ENCODE measurements at regions not wholly inside any gene's neighbourhood (a gene's known extent, or its start where the extent isn't known, plus 50 kb on each side); places are given as distances from the start of the nearest gene placed in this dataset.

- DNase-seq (ENCODE audit: low spot score): no peak
Measured at GRCh38 chr2:240323601-240324291, 111.7 kb upstream of the GPC1 start.

GRCh38 chr2:240324312-240325015 is 111.0 kb upstream of the GPC1 start:
- no peak for DNase-seq (ENCODE audit: low spot score)

- DNase-seq (ENCODE audit: low spot score): no peak
Measured at GRCh38 chr2:240325016-240326007, 110.2 kb upstream of the GPC1 start.

- DNase-seq (ENCODE audit: low spot score): no peak
Measured at GRCh38 chr2:240326246-240326645, 109.2 kb upstream of the GPC1 start.

- no peak for DNase-seq (ENCODE audit: low spot score)
Measured at GRCh38 chr2:240326886-240327285, 108.6 kb upstream of the GPC1 start.

GRCh38 chr2:240327566-240327965 is 107.9 kb upstream of the GPC1 start:
- no peak for DNase-seq (ENCODE audit: low spot score)

- DNase-seq (ENCODE audit: low spot score): no peak
Measured at GRCh38 chr2:240328526-240328925, 106.9 kb upstream of the GPC1 start.

- no peak for DNase-seq (ENCODE audit: low spot score)
Measured at GRCh38 chr2:240329116-240329665, 106.3 kb upstream of the GPC1 start.

- no peak for DNase-seq (ENCODE audit: low spot score)
Measured at GRCh38 chr2:240329778-240330177, 105.7 kb upstream of the GPC1 start.

GRCh38 chr2:240333985-240334384 is 101.5 kb upstream of the GPC1 start:
- no peak for DNase-seq (ENCODE audit: low spot score)

- DNase-seq (ENCODE audit: low spot score): no peak
Measured at GRCh38 chr2:240335061-240335460, 100.4 kb upstream of the GPC1 start.

GRCh38 chr2:240336820-240337427 is 98.5 kb upstream of the GPC1 start:
- no peak for DNase-seq (ENCODE audit: low spot score)

GRCh38 chr2:240338274-240338673 is 97.2 kb upstream of the GPC1 start:
- no peak for DNase-seq (ENCODE audit: low spot score)

GRCh38 chr2:240339411-240340360 is 95.8 kb upstream of the GPC1 start:
- no peak for DNase-seq (ENCODE audit: low spot score)

GRCh38 chr2:240340361-240340761 is 95.1 kb upstream of the GPC1 start:
- no peak for DNase-seq (ENCODE audit: low spot score)

- no peak for DNase-seq (ENCODE audit: low spot score)
Measured at GRCh38 chr2:240341064-240341463, 94.4 kb upstream of the GPC1 start.

GRCh38 chr2:240343548-240343947 is 91.9 kb upstream of the GPC1 start:
- DNase-seq (ENCODE audit: low spot score): no peak

GRCh38 chr2:240344904-240345303 is 90.6 kb upstream of the GPC1 start:
- DNase-seq (ENCODE audit: low spot score): no peak

GRCh38 chr2:240346015-240346752 is 89.3 kb upstream of the GPC1 start:
- no peak for DNase-seq (ENCODE audit: low spot score)
